HG03442 (cell line): ENCODE measurements at regions not wholly inside any gene's neighbourhood (a gene's known extent, or its start where the extent isn't known, plus 50 kb on each side); places are given as distances from the start of the nearest gene placed in this dataset.

Experiments
- ATAC-seq: cut with Tn5 transposase; IDR thresholded peaks from one replicate; pipeline ENCODE4 v1.9.1; 2021; ENCODE audit warnings: mild to moderate bottlenecking, moderate library complexity; ENCODE audit not compliant: unreplicated experiment

GRCh38 chr3:102599819-102600576, 165.2 kb downstream of the ZPLD1 start:
- no peak for ATAC-seq

- ATAC-seq = no peak
Measured at GRCh38 chr3:102605153-102605552, 170.3 kb downstream of the ZPLD1 start.

GRCh38 chr3:102608875-102609274, 174.1 kb downstream of the ZPLD1 start:
- no peak for ATAC-seq

- no peak for ATAC-seq
Measured at GRCh38 chr3:102614021-102614569, 179.3 kb downstream of the ZPLD1 start.

GRCh38 chr3:102614585-102614984, 179.8 kb downstream of the ZPLD1 start:
- no peak for ATAC-seq

GRCh38 chr3:102617381-102617780, 182.6 kb downstream of the ZPLD1 start:
- ATAC-seq = no peak

- ATAC-seq = no peak
Measured at GRCh38 chr3:102619361-102619760, 184.5 kb downstream of the ZPLD1 start.

GRCh38 chr3:102629943-102630342, 195.1 kb downstream of the ZPLD1 start:
- no peak for ATAC-seq

GRCh38 chr3:102630531-102630930, 195.7 kb downstream of the ZPLD1 start:
- no peak for ATAC-seq

GRCh38 chr3:102643546-102643945, 208.7 kb downstream of the ZPLD1 start:
- ATAC-seq = no peak

GRCh38 chr3:102646557-102646956, 211.7 kb downstream of the ZPLD1 start:
- ATAC-seq = no peak

- ATAC-seq = no peak
Measured at GRCh38 chr3:102660653-102661052, 225.8 kb downstream of the ZPLD1 start.

GRCh38 chr3:102661707-102662497, 227.1 kb downstream of the ZPLD1 start:
- ATAC-seq = no peak

- ATAC-seq = no peak
Measured at GRCh38 chr3:102662498-102662772, 227.6 kb downstream of the ZPLD1 start.

GRCh38 chr3:102664126-102664525, 229.3 kb downstream of the ZPLD1 start:
- ATAC-seq = no peak

GRCh38 chr3:102665183-102665582, 230.4 kb downstream of the ZPLD1 start:
- ATAC-seq = no peak

- no peak for ATAC-seq
Measured at GRCh38 chr3:102668247-102668646, 233.4 kb downstream of the ZPLD1 start.

- ATAC-seq = no peak
Measured at GRCh38 chr3:102670986-102671385, 236.2 kb downstream of the ZPLD1 start.

- no peak for ATAC-seq
Measured at GRCh38 chr3:102672305-102672704, 237.5 kb downstream of the ZPLD1 start.

- ATAC-seq = peak; percentile 87
Measured at GRCh38 chr3:102673271-102674115, 238.7 kb downstream of the ZPLD1 start.

GRCh38 chr3:102674284-102674683, 239.5 kb downstream of the ZPLD1 start:
- no peak for ATAC-seq
